ENCODE measurements at regions not wholly inside any gene's neighbourhood (a gene's known extent, or its start where the extent isn't known, plus 50 kb on each side); places are given as distances from the start of the nearest gene placed in this dataset.

DNA sequence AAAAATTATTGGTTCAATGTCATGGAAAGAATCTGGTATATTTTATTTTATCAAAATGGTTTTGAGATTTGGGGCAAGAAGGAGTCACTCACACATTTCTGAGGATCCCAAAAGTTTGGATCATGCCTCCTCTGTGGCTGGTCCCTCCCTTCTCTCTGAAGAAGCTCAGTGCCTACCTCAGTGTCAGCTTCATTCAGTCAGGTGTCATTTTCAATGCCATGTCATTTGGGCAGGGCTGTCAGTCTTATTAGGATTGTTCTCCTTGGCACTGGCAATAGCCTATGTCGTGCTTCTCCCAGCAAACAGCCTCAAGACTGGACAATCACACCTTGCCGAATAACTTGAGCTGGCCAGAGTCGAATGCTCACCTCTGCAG lies 264.5 kb upstream of the CAMK1G start:
- DNase-seq, result no peak

- DNase-seq, result no peak
Observed at GRCh38 chr1:209319549-209319948, 264.0 kb upstream of the CAMK1G start.

GRCh38 chr1:209323743-209324142 lies 259.8 kb upstream of the CAMK1G start:
- DNase-seq, result no peak

- DNase-seq, result no peak
Observed at GRCh38 chr1:209324901-209325871, 258.3 kb upstream of the CAMK1G start.

- DNase-seq, result no peak
Observed at GRCh38 chr1:209326076-209326475, 257.4 kb upstream of the CAMK1G start.

DNA sequence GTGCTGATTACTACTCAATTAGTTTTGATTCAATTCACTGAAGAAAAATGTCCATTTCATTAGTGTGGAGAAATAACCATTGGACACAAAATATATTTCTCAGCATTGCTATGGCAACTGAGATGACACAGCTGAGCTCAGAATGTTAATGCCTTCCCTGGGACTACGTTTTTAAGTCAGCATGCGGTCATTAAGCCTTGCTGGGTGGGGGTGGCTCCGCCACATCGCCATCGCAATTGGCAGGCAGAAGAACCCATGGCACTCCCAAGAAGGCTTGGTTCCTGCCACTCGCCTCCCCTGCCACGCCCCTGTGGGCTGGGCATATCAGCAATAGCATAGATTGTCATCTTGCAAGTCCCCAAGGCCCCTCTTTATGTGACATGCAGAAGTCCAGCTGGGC lies 256.7 kb upstream of the CAMK1G start:
- DNase-seq, result no peak

GRCh38 chr1:209328196-209328595 lies 255.3 kb upstream of the CAMK1G start:
- no peak for DNase-seq

GRCh38 chr1:209335178-209335577 lies 248.3 kb upstream of the CAMK1G start:
- peak; percentile 76 for DNase-seq

- DNase-seq, result no peak
Observed at GRCh38 chr1:209341146-209341545, 242.4 kb upstream of the CAMK1G start.

GRCh38 chr1:209341673-209342420 lies 241.7 kb upstream of the CAMK1G start:
- DNase-seq, result no peak

DNA sequence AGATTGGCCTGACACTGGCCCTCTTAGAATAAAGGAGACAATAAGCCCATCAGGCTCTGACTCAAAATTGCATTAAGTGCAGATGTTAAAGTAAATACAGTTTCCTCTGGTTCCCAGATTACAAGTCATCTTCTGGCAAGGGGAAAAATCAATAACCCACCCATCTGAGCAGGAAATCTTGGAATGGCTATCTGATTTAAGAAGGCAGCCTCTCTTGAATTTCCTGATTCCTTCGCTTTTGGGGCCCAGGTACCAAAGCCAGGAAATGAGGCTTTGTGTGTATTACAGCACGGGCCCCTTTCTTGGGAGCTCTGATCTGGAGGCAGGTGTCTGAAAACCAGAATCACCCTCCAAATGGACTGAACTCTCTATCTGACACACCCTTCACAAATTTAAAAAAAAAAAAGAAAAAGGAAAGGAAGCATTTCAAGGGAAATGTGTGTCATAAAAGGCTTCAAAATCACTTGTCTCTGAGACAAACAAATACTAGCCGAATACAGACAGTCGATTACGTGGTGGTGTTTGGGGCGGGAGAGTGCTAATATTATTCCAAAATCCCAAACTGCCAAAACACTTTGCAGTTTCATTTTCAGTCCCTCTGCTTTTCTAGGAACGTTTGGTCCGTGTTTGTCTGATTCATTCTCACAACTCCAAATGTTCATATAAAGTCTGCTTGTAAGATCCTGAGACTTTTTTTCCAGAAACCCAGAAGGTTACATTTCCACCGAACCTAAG lies 240.9 kb upstream of the CAMK1G start:
- DNase-seq, result no peak

- DNase-seq, result no peak
Observed at GRCh38 chr1:209343511-209343910, 240.0 kb upstream of the CAMK1G start.

DNA sequence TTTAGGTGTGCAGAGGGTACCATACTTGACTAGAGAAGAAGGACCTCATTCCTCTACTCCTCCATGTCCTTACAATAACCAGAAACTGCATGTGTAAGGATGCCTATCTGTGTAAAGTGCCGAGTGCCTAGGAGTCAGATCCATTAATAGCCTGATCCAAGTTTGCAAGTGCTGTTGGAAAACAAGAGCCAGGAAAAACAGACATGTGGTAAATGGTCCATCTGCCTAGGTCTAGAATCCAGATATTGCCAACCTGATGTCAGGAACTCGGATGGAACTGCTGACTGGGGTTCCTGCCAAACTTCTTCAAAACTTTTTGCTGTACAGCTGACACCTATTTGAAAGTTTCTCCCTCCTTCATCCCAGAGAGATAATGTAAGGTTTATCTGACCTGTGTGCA lies 239.4 kb upstream of the CAMK1G start:
- DNase-seq, result no peak

DNA sequence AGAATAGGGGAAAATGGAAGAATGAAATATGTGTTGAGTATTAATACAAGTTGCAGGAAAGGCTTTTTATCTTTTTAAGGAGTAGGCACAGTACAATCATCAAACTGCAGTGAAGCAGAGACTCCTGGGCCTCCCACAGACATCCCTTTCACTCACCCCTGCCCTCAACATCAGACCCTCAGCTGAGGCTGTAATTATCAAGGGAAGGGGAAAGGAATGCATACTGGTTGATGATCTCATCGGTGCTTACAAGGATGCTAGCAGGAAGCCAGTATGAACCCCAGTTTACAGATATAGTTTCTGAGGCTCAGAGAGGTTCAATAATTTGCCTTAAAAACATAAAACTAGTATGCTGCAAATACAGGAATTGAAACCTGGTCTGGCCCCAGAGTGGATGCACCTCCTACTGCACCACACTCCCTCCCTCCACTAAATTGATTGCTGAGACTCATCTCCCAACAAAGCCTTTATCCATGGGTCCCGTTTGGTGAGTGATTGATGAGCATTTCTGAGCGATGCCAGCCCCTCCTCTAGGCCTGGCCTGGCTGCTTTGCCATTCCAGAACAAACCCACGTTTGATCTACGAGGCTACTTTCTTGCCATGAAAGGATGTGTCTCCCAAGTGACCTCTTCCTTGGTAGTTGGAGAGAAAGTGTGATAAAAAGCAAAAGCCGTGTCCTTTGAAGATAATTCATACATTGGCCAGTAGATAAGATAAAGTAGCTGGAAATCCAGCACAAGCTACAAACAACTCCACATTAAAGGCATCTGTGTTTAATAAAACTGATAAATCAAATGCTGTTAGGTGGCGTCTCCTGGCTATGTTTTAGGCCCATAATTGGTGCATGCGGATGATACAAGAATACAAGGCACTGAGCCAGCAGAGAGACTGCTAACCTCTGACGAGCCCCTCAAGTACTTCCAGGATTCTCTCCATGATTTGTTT lies 233.9 kb upstream of the CAMK1G start:
- peak; percentile 81 for DNase-seq

- no peak for DNase-seq
Observed at GRCh38 chr1:209353053-209353452, 230.5 kb upstream of the CAMK1G start.

DNA sequence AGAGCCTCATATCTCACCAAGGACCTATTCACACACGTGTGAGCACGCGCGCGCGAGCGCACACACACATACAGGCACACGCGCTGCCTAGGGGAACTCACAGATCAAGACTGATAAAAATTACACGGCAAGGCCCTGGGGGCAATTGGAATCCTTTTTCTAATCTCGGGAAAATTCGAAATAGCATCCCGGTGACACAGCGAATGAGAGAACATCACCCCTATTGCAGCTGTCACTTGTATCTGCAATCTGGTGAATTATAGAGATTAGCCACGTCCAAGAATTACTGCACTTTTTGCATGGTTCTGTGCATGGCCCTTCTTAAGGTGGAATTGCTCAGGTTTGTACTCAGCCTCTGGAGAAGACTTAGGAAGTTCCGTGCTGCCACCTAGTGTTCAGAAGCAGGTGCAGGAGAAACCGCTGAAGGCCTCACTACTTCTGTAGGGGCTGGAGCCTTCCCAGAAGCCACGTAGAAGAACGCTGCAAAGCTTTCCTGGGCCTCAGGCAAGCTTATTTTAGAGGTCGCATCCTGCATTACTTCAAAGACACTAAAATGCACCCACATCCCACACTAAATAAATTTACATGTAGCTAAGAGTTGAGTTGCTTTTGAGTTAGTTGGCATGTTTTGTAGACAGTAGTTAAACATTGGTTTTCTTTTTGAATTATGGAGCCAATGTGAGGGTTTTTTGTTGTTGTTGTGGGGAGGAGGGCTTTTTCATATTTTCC lies 229.2 kb upstream of the CAMK1G start:
- peak; percentile 95 for DNase-seq

DNA sequence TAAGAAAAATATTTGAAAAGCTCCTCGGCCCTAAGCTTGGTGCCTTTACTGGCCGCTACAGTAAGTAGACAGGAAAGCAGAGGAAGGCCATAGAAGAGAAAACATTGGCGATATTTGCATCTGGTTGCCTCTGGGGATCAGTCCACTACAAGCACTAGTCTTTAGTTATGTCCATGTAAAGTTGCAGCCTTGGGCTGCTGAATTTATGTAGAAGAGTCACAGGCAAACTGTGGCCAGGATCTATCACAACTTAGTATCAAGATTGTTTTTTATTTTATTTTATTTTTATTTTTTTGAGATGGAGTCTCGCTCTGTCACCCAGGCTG lies 228.7 kb upstream of the CAMK1G start:
- no peak for DNase-seq

- DNase-seq, result no peak
Observed at GRCh38 chr1:209355415-209355814, 228.1 kb upstream of the CAMK1G start.

DNA sequence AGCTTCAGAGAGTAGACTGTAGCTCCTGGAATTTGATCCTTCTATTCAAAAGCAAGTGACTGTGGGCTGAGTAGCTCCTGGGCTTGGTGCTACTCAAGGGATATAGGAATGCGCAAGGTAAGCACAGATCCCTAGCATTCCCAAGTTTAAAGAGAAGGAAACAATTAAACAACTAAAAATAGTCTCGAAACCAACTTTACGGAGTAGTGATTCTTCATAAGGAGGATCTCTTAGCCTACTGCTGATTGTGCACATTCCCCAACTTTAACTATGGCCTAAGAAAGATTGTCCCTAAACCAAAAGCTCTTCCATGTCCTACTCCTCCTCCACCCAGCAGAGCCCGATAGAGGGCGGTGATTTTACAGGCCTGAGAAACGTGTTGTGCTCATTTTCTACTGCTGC lies 226.5 kb upstream of the CAMK1G start:
- DNase-seq, result peak; percentile 78

GRCh38 chr1:209363112-209363511 lies 220.4 kb upstream of the CAMK1G start:
- DNase-seq, result no peak

GRCh38 chr1:209364716-209365115 lies 218.8 kb upstream of the CAMK1G start:
- DNase-seq, result peak; percentile 88

All from islet precursor cell (in vitro differentiated cells).